ENCODE measurements at regions not wholly inside any gene's neighbourhood (a gene's known extent, or its start where the extent isn't known, plus 50 kb on each side); places are given as distances from the start of the nearest gene placed in this dataset.
"Not testable (repeated sequence)": the region's sequence is repeated elsewhere in the genome, so short reads cannot be mapped to it uniquely, and the experiment has no call there.

- not testable (repeated sequence) for DNase-seq
Observed at GRCh38 chr13:65273811-65274420, 1956.2 kb downstream of the PCDH9 start.

- DNase-seq: no peak
Observed at GRCh38 chr13:65268009-65268408, 1962.1 kb downstream of the PCDH9 start.

GRCh38 chr13:65265988-65266387, 1964.1 kb downstream of the PCDH9 start:
- DNase-seq: no peak

- DNase-seq: peak; percentile 5
Observed at GRCh38 chr13:65264066-65264465, 1966.1 kb downstream of the PCDH9 start.

GRCh38 chr13:65260946-65261891, 1968.9 kb downstream of the PCDH9 start:
- DNase-seq: no peak

GRCh38 chr13:65240773-65241172, 1989.4 kb downstream of the PCDH9 start:
- no peak for DNase-seq

GRCh38 chr13:65236841-65237418, 1993.2 kb downstream of the PCDH9 start:
- no peak for DNase-seq

- no peak for DNase-seq
Observed at GRCh38 chr13:65217471-65217995, 2012.6 kb downstream of the PCDH9 start.

- DNase-seq: not testable (repeated sequence)
Observed at GRCh38 chr13:65202845-65203244, 2027.3 kb downstream of the PCDH9 start.

- DNase-seq: no peak
Observed at GRCh38 chr13:65188721-65189120, 2041.4 kb downstream of the PCDH9 start.

- no peak for DNase-seq
Observed at GRCh38 chr13:65168026-65168425, 2062.1 kb downstream of the PCDH9 start.

GRCh38 chr13:65166675-65167074, 2063.5 kb downstream of the PCDH9 start:
- no peak for DNase-seq

GRCh38 chr13:65159803-65160202, 2070.3 kb downstream of the PCDH9 start:
- DNase-seq: no peak

- no peak for DNase-seq
Observed at GRCh38 chr13:65155861-65156260, 2074.3 kb downstream of the PCDH9 start.

- DNase-seq: no peak
Observed at GRCh38 chr13:65154661-65155447, 2075.3 kb downstream of the PCDH9 start.

GRCh38 chr13:65149687-65150086, 2080.4 kb downstream of the PCDH9 start:
- no peak for DNase-seq

- DNase-seq: no peak
Observed at GRCh38 chr13:65143920-65144319, 2086.2 kb downstream of the PCDH9 start.

- no peak for DNase-seq
Observed at GRCh38 chr13:65133094-65133493, 2097.0 kb downstream of the PCDH9 start.

GRCh38 chr13:65125236-65125635, 2104.9 kb downstream of the PCDH9 start:
- no peak for DNase-seq

GRCh38 chr13:65112531-65112941, 2117.6 kb downstream of the PCDH9 start:
- no peak for DNase-seq

- DNase-seq: no peak
Observed at GRCh38 chr13:65112123-65112522, 2118.0 kb downstream of the PCDH9 start.

- DNase-seq: no peak
Observed at GRCh38 chr13:65111223-65111622, 2118.9 kb downstream of the PCDH9 start.

GRCh38 chr13:65104436-65104835, 2125.7 kb downstream of the PCDH9 start:
- not testable (repeated sequence) for DNase-seq

Measured in DMS153 (cell line).